ENCODE measurements at regions not wholly inside any gene's neighbourhood (a gene's known extent, or its start where the extent isn't known, plus 50 kb on each side); places are given as distances from the start of the nearest gene placed in this dataset.

GRCh38 chr12:86837246-86837645, 581.1 kb upstream of the MGAT4C start:
- no peaks in the 10 kb centered on the region for H3K36me3 ChIP-seq (ENCODE audit: control insufficient read depth, insufficient read depth, low read length)
- ChIA-PET POLR2A (no interaction called here), CTCF (interaction anchor here (0.5 kb wide), 1 partner anchor 245 kb away, joined by 6 read pairs; no protein-coding TSS in a partner anchor)
- H3K27me3 ChIP-seq (ENCODE audit: control insufficient read depth, insufficient read depth, low read length): no peaks in the 10 kb centered on the region
- no peak overlapping the region for H3K4me3 ChIP-seq (ENCODE audit: low read depth, low read length)
- no peak for DNase-seq (ENCODE audit: low read depth)
- TF ChIP-seq, protein P1, sequence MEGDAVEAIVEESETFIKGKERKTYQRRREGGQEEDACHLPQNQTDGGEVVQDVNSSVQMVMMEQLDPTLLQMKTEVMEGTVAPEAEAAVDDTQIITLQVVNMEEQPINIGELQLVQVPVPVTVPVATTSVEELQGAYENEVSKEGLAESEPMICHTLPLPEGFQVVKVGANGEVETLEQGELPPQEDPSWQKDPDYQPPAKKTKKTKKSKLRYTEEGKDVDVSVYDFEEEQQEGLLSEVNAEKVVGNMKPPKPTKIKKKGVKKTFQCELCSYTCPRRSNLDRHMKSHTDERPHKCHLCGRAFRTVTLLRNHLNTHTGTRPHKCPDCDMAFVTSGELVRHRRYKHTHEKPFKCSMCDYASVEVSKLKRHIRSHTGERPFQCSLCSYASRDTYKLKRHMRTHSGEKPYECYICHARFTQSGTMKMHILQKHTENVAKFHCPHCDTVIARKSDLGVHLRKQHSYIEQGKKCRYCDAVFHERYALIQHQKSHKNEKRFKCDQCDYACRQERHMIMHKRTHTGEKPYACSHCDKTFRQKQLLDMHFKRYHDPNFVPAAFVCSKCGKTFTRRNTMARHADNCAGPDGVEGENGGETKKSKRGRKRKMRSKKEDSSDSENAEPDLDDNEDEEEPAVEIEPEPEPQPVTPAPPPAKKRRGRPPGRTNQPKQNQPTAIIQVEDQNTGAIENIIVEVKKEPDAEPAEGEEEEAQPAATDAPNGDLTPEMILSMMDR (IDR thresholded peaks at IDR 0.05; ENCODE audit: insufficient read depth, low read depth, low read length): no peak

DNA sequence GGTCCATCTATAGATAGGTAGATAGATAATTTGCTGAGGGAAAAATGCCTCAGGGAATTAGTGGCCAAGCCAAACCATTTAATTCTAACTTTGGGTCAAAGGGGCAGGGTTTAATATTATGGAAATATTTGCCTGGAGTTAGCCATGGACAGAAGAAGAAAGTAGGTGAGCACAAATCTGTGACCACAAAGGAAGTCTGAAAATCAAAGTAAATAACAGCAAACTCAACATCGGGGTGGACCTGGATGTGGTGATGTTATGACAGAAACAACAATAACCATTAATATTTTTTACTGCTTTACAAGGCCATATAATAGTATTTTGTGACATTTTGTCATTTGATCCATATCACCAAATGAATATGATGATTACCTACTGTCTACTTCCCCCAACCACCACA, 578.0 kb upstream of the MGAT4C start:
- no peaks in the 10 kb centered on the region for H3K27me3 ChIP-seq (ENCODE audit: control insufficient read depth, insufficient read depth, low read length)
- CTCF ChIA-PET: no interaction called here
- no peaks in the 10 kb centered on the region for H3K36me3 ChIP-seq (ENCODE audit: control insufficient read depth, insufficient read depth, low read length)

GRCh38 chr12:86827409-86827808, 571.2 kb upstream of the MGAT4C start:
- TF ChIP-seq, protein P1 (IDR thresholded peaks at IDR 0.05; ENCODE audit: insufficient read depth, low read depth, low read length): no peak
- no peak for DNase-seq (ENCODE audit: low read depth)
- ChIA-PET CTCF (no interaction called here), POLR2A (no interaction called here)
- Histone ChIP-seq H3K36me3 (ENCODE audit: control insufficient read depth, insufficient read depth, low read length) (no peaks in the 10 kb centered on the region), H3K27me3 (ENCODE audit: control insufficient read depth, insufficient read depth, low read length) (no peaks in the 10 kb centered on the region), H3K4me3 (ENCODE audit: low read depth, low read length) (no peak overlapping the region)

More for the DNA sequence above, 578.0 kb upstream of the MGAT4C start:
- TF ChIP-seq, protein P1 (IDR thresholded peaks at IDR 0.05; ENCODE audit: insufficient read depth, low read depth, low read length): no peak
- H3K4me3 ChIP-seq (ENCODE audit: low read depth, low read length): no peak overlapping the region
- POLR2A ChIA-PET: no interaction called here
- DNase-seq (ENCODE audit: low read depth): no peak

DNA sequence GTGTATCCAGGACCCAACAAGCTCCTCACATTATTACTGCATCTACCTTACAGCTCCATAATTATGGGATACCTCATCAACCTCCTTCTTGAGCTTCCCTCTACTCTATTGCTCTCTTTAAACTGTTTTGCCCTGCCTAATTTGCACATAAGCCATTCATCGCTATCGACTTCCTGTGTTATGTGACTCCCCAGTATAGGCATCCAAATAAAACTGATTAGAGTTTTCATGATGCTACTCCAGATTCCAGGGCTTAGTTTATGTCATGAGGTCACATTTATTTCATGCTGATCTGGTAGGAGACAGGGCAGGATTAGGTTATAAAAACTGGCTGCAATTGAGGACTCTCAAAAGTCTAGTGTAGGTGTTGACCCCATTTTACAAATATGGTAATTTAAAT, 569.9 kb upstream of the MGAT4C start:
- no peak for DNase-seq (ENCODE audit: low read depth)
- no peak overlapping the region for H3K4me3 ChIP-seq (ENCODE audit: low read depth, low read length)
- TF ChIP-seq, protein P1 (IDR thresholded peaks at IDR 0.05; ENCODE audit: insufficient read depth, low read depth, low read length): no peak
- H3K36me3 ChIP-seq (ENCODE audit: control insufficient read depth, insufficient read depth, low read length): no peaks in the 10 kb centered on the region
- POLR2A ChIA-PET: no interaction called here
- no peaks in the 10 kb centered on the region for H3K27me3 ChIP-seq (ENCODE audit: control insufficient read depth, insufficient read depth, low read length)
- CTCF ChIA-PET: no interaction called here

- POLR2A ChIA-PET: no interaction called here
- Histone ChIP-seq H3K4me3 (ENCODE audit: low read depth, low read length) (no peak overlapping the region), H3K36me3 (ENCODE audit: control insufficient read depth, insufficient read depth, low read length) (no peaks in the 10 kb centered on the region), H3K27me3 (ENCODE audit: control insufficient read depth, insufficient read depth, low read length) (no peaks in the 10 kb centered on the region)
- CTCF ChIA-PET: no interaction called here
- DNase-seq (ENCODE audit: low read depth): no peak
- TF ChIP-seq, protein P1 (IDR thresholded peaks at IDR 0.05; ENCODE audit: insufficient read depth, low read depth, low read length): no peak
Measured at GRCh38 chr12:86801439-86801838, 545.2 kb upstream of the MGAT4C start.
